PC-3 (cell line): ENCODE measurements at regions not wholly inside any gene's neighbourhood (a gene's known extent, or its start where the extent isn't known, plus 50 kb on each side); places are given as distances from the start of the nearest gene placed in this dataset.

Experiments used
- CTCF ChIP-seq: fragments of 300-600 bp; sonication (generic); conservative IDR thresholded peaks from 2 replicates; pipeline ENCODE4 v1.5.1; 2017; ENCODE audit warnings: antibody characterized with exemption, low read depth, mild to moderate bottlenecking, low read length
- EZH2 ChIP-seq: fragments of 300-600 bp; sonication (generic); IDR thresholded peaks from one replicate; pipeline ENCODE4 v1.6.1; 2017; ENCODE audit warnings: antibody characterized with exemption, mild to moderate bottlenecking, low read length; ENCODE audit not compliant: unreplicated experiment
- EZH2phosphoT487 ChIP-seq: fragments of 300-600 bp; sonication (generic); IDR thresholded peaks from 2 replicates; pipeline ENCODE4 v1.6.1; 2018; ENCODE audit warnings: mild to moderate bottlenecking, antibody characterized with exemption, low read length, borderline replicate concordance

GRCh38 chr2:159851941-159852340 lies 53.9 kb upstream of the CD302 start:
- TF ChIP-seq CTCF (no peak), EZH2 (no peak), EZH2phosphoT487 (no peak)
